Neural cell (in vitro differentiated cells): ENCODE measurements at regions not wholly inside any gene's neighbourhood (a gene's known extent, or its start where the extent isn't known, plus 50 kb on each side); places are given as distances from the start of the nearest gene placed in this dataset.

ENCODE experiments used
- H2AFZ ChIP-seq: fragments of 200-600, 300-800 bp; sonication (generic), shearing (Covaris generic); 2 replicates; pipeline ENCODE4 v1.6.0; 2014; ENCODE audit warnings: low read depth, mild to moderate bottlenecking, antibody characterized with exemption, low read length, moderate library complexity
- H3F3A ChIP-seq: fragments of 200-600 bp; shearing (Covaris generic); 2 replicates; pipeline ENCODE4 v1.6.1; 2016; ENCODE audit warnings: mild to moderate bottlenecking, moderate library complexity, mixed read lengths, antibody characterized with exemption, low read length; ENCODE audit not compliant: insufficient read depth, poor library complexity, severe bottlenecking
- H3K27ac ChIP-seq: fragments of 200-600, 300-800 bp; sonication (generic), shearing (Covaris generic); 2 replicates; pipeline ENCODE4 v1.5.1; 2014; ENCODE audit warnings: mild to moderate bottlenecking, low read length, moderate library complexity
- H3K27me3 ChIP-seq: fragments of 300-800, 200-600 bp; sonication (generic), shearing (Covaris generic); 2 replicates; pipeline ENCODE4 v1.6.0; 2014; ENCODE audit warnings: mild to moderate bottlenecking, low read depth, low read length, moderate library complexity; ENCODE audit not compliant: insufficient read depth
- H3K36me3 ChIP-seq: fragments of 300-800, 200-600 bp; sonication (generic), shearing (Covaris generic); 2 replicates; pipeline ENCODE4 v1.5.1; 2014; ENCODE audit warnings: mild to moderate bottlenecking, antibody characterized with exemption, low read length, moderate library complexity; ENCODE audit not compliant: insufficient read depth
- H3K4me2 ChIP-seq: fragments of 300-800, 200-600 bp; sonication (generic), shearing (Covaris generic); 2 replicates; pipeline ENCODE4 v1.6.0; 2014; ENCODE audit warnings: mild to moderate bottlenecking, low read length
- H3K4me3 ChIP-seq: fragments of 300-800, 200-600 bp; sonication (generic), shearing (Covaris generic); 2 replicates; pipeline ENCODE4 v1.5.1; 2014; ENCODE audit warnings: mild to moderate bottlenecking, low read length, moderate library complexity
- H3K79me2 ChIP-seq: fragments of 200-600 bp; shearing (Covaris generic); replicated peaks from 2 replicates; pipeline ENCODE4 v1.6.0; 2014; ENCODE audit warnings: mild to moderate bottlenecking, low read length, moderate library complexity; ENCODE audit not compliant: insufficient read depth
- H3K9ac ChIP-seq: fragments of 300-800, 200-600 bp; sonication (generic), shearing (Covaris generic); 2 replicates; pipeline ENCODE4 v1.6.1; 2016; ENCODE audit warnings: mild to moderate bottlenecking, low read length, mixed read lengths
- H3K9me2 ChIP-seq: fragments of 200-600 bp; shearing (Covaris generic); 2 replicates; pipeline ENCODE4 v1.6.1; 2016; ENCODE audit warnings: mild to moderate bottlenecking, low read length, mixed read lengths; ENCODE audit not compliant: insufficient read depth
- H3K9me3 ChIP-seq: fragments of 200-600, 300-800 bp; sonication (generic), shearing (Covaris generic); 2 replicates; pipeline ENCODE4 v1.6.1; 2016; ENCODE audit warnings: mild to moderate bottlenecking, mixed run types, low read length, moderate library complexity, mixed read lengths
- H4K20me1 ChIP-seq: fragments of 200-600 bp; shearing (Covaris generic); 2 replicates; pipeline ENCODE4 v1.6.1; 2016; ENCODE audit warnings: mild to moderate bottlenecking, mixed run types; ENCODE audit not compliant: insufficient read depth
- EP300 ChIP-seq: fragments of 450-650 bp; conservative IDR thresholded peaks from 2 replicates; pipeline ENCODE4 v1.6.1; 2014; ENCODE audit warnings: antibody characterized with exemption, mild to moderate bottlenecking, moderate library complexity; ENCODE audit not compliant: poor library complexity, severe bottlenecking
- EZH2 ChIP-seq: fragments of 200-600, 300-800 bp; shearing (Covaris generic), sonication (generic); IDR thresholded peaks from 2 replicates; pipeline ENCODE4 v1.6.1; 2014; ENCODE audit warnings: antibody characterized with exemption, low read length, borderline replicate concordance, mild to moderate bottlenecking; ENCODE audit not compliant: insufficient read depth, poor library complexity, severe bottlenecking
- MXI1 ChIP-seq: fragments of 450-650 bp; conservative IDR thresholded peaks from 2 replicates; pipeline ENCODE4 v1.6.1; 2014; ENCODE audit warnings: antibody characterized with exemption, mild to moderate bottlenecking; ENCODE audit not compliant: poor library complexity, severe bottlenecking
- POLR2AphosphoS5 ChIP-seq: IDR thresholded peaks from 2 replicates; pipeline ENCODE4 v1.6.1; 2012
- RAD21 ChIP-seq: fragments of 450-650 bp; conservative IDR thresholded peaks from 2 replicates; pipeline ENCODE4 v1.6.1; 2014; ENCODE audit warnings: antibody characterized with exemption, mild to moderate bottlenecking, moderate library complexity
- SMC3 ChIP-seq: fragments of 450-650 bp; conservative IDR thresholded peaks from 2 replicates; pipeline ENCODE4 v1.6.1; 2014; ENCODE audit warnings: antibody characterized with exemption, mild to moderate bottlenecking, moderate library complexity; ENCODE audit not compliant: poor library complexity
- TAF1 ChIP-seq: IDR thresholded peaks from 2 replicates; pipeline ENCODE4 v1.6.1; 2012; ENCODE audit warnings: low read depth
- TF ChIP-seq, protein P1 (sequence below): IDR thresholded peaks from 2 replicates; pipeline ENCODE4 v1.6.1; 2012; ENCODE audit warnings: borderline replicate concordance
- TF ChIP-seq, protein P2 (sequence below): fragments of 450-650 bp; IDR thresholded peaks from 2 replicates; pipeline ENCODE4 v1.5.1; 2014; ENCODE audit warnings: antibody characterized with exemption, mild to moderate bottlenecking, moderate library complexity; ENCODE audit not compliant: poor library complexity, severe bottlenecking

DNA sequence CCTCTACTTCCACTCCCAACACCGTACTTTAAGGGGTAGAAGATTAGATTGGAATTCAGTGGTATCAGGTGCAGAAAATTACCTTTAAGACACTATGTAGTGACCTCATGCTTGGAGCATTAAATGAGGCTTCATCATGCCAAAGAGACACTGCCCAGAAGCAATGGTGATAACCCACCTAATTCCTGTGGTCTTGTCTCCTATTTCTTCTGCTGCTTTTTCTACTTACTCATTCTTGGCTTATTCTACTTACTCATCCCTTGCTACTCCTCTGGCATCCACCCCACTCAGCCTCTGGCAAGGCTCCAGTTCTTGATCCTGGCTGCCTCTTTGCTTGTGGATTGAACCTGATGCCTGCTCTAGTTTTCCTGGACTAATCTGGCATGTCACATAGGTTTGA is 62.3 kb upstream of the ADAMTS3 start:
- Histone ChIP-seq H3K36me3 (no peaks in the 10 kb centered on the region), H3K9ac (no peak overlapping the region), H3K9me2 (no peaks in the 10 kb centered on the region), H4K20me1 (no peaks in the 10 kb centered on the region), H3K27ac (no peak overlapping the region), H3K79me2 (no peaks in the 10 kb centered on the region), H2AFZ (no peak overlapping the region), H3F3A (no peaks in the 10 kb centered on the region), H3K9me3 (no peaks in the 10 kb centered on the region), H3K4me2 (no peak overlapping the region), H3K27me3 (no peaks in the 10 kb centered on the region), H3K4me3 (no peak overlapping the region)
- TF ChIP-seq EP300 (no peak), EZH2 (no peak), SMC3 (no peak), TAF1 (no peak)
- TF ChIP-seq, protein P1, sequence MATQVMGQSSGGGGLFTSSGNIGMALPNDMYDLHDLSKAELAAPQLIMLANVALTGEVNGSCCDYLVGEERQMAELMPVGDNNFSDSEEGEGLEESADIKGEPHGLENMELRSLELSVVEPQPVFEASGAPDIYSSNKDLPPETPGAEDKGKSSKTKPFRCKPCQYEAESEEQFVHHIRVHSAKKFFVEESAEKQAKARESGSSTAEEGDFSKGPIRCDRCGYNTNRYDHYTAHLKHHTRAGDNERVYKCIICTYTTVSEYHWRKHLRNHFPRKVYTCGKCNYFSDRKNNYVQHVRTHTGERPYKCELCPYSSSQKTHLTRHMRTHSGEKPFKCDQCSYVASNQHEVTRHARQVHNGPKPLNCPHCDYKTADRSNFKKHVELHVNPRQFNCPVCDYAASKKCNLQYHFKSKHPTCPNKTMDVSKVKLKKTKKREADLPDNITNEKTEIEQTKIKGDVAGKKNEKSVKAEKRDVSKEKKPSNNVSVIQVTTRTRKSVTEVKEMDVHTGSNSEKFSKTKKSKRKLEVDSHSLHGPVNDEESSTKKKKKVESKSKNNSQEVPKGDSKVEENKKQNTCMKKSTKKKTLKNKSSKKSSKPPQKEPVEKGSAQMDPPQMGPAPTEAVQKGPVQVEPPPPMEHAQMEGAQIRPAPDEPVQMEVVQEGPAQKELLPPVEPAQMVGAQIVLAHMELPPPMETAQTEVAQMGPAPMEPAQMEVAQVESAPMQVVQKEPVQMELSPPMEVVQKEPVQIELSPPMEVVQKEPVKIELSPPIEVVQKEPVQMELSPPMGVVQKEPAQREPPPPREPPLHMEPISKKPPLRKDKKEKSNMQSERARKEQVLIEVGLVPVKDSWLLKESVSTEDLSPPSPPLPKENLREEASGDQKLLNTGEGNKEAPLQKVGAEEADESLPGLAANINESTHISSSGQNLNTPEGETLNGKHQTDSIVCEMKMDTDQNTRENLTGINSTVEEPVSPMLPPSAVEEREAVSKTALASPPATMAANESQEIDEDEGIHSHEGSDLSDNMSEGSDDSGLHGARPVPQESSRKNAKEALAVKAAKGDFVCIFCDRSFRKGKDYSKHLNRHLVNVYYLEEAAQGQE: no peak

DNA sequence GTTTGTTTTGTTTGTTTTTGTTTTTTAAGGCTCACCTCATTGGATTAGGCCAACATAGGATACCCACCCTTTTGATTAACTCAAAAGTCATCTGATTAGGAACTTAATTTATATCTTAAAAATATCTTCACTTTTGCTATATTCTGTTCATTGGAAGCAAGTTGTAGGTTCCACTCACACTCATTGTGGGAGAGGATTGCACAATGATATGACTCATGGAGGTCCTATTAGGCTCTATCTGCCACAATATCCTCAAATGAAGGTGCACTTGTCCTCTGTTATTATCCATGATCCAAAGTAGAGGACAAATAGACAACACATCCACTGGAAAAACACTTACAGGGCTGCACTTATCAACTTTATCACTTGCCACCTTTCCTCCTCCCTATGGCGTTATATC is 60.5 kb upstream of the ADAMTS3 start:
- Histone ChIP-seq H3K9ac (no peak overlapping the region), H3K9me2 (no peaks in the 10 kb centered on the region), H3F3A (no peaks in the 10 kb centered on the region), H2AFZ (no peak overlapping the region), H3K27ac (no peak overlapping the region), H3K4me2 (no peak overlapping the region), H3K79me2 (no peaks in the 10 kb centered on the region), H3K36me3 (no peaks in the 10 kb centered on the region), H3K4me3 (no peak overlapping the region), H3K9me3 (no peaks in the 10 kb centered on the region), H4K20me1 (no peaks in the 10 kb centered on the region), H3K27me3 (no peaks in the 10 kb centered on the region)
- no peak for TF ChIP-seq TAF1
- no peak for TF ChIP-seq EP300
- no peak for TF ChIP-seq POLR2AphosphoS5
- TF ChIP-seq, protein P1: no peak
- no peak for TF ChIP-seq MXI1
- TF ChIP-seq EZH2: no peak
- TF ChIP-seq SMC3: no peak
- TF ChIP-seq RAD21: no peak
- TF ChIP-seq, protein P2, sequence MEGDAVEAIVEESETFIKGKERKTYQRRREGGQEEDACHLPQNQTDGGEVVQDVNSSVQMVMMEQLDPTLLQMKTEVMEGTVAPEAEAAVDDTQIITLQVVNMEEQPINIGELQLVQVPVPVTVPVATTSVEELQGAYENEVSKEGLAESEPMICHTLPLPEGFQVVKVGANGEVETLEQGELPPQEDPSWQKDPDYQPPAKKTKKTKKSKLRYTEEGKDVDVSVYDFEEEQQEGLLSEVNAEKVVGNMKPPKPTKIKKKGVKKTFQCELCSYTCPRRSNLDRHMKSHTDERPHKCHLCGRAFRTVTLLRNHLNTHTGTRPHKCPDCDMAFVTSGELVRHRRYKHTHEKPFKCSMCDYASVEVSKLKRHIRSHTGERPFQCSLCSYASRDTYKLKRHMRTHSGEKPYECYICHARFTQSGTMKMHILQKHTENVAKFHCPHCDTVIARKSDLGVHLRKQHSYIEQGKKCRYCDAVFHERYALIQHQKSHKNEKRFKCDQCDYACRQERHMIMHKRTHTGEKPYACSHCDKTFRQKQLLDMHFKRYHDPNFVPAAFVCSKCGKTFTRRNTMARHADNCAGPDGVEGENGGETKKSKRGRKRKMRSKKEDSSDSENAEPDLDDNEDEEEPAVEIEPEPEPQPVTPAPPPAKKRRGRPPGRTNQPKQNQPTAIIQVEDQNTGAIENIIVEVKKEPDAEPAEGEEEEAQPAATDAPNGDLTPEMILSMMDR: no peak
